Natural killer cell (primary cell): ENCODE measurements at regions not wholly inside any gene's neighbourhood (a gene's known extent, or its start where the extent isn't known, plus 50 kb on each side); places are given as distances from the start of the nearest gene placed in this dataset.

Source experiments
- ATAC-seq, 3 donors: fragments of 150-1000 bp in 2 of 3; fragments of 200-7000 bp in 1 of 3; cut with Tn5 transposase; 1 replicate in 1 of 3; 2 replicates in 2 of 3; pipeline ENCODE4 v1.10.0; 2021; ENCODE audit warnings: mild to moderate bottlenecking in 2 of 3, moderate library complexity in 2 of 3
- DNase-seq, 2 donors: peaks; one replicate each; pipeline versions ENCODE4 v3.0.0 to v3.0.0-alpha.2; 2013 to 2021; ENCODE audit warnings: mixed read lengths in 1 of 2
- H3K27ac ChIP-seq: one replicate; pipeline ENCODE4 v1.5.1; 2013; ENCODE audit warnings: mild to moderate bottlenecking, low read length
- H3K27me3 ChIP-seq: one replicate; pipeline ENCODE4 v1.6.1; 2013; ENCODE audit warnings: low read length; ENCODE audit not compliant: control insufficient read depth, insufficient read depth
- H3K36me3 ChIP-seq: one replicate; pipeline ENCODE4 v1.6.1; 2013; ENCODE audit warnings: low read length; ENCODE audit not compliant: control insufficient read depth, insufficient read depth
- H3K4me1 ChIP-seq: one replicate; pipeline ENCODE4 v1.6.1; 2013; ENCODE audit warnings: low read length; ENCODE audit not compliant: control insufficient read depth, insufficient read depth
- H3K4me3 ChIP-seq: one replicate; pipeline ENCODE4 v1.5.1; 2013; ENCODE audit warnings: low read length
- H3K9me3 ChIP-seq: one replicate; pipeline ENCODE4 v1.6.1; 2013; ENCODE audit warnings: low read length; ENCODE audit not compliant: control insufficient read depth, insufficient read depth
- H3K27ac Mint-ChIP-seq, 2 donors: one replicate each; pipeline ENCODE4 v1.8.0; 2022; ENCODE audit warnings: mild to moderate bottlenecking in 2 of 2, mixed read lengths in 2 of 2, moderate library complexity in 1 of 2
- H3K27me3 Mint-ChIP-seq, 2 donors: one replicate each; pipeline ENCODE4 v1.8.0; 2022; ENCODE audit warnings: low read depth in 2 of 2, mixed read lengths in 2 of 2
- H3K36me3 Mint-ChIP-seq: one replicate; pipeline ENCODE4 v1.8.0; 2022; ENCODE audit warnings: mixed read lengths
- H3K4me1 Mint-ChIP-seq, 2 donors: one replicate each; pipeline ENCODE4 v1.8.0; 2022; ENCODE audit warnings: mixed read lengths in 2 of 2
- H3K4me3 Mint-ChIP-seq: one replicate; pipeline ENCODE4 v1.8.0; 2022; ENCODE audit warnings: mild to moderate bottlenecking, moderate library complexity, mixed read lengths
- H3K9me3 Mint-ChIP-seq, 2 donors: one replicate each; pipeline ENCODE4 v1.8.0; 2022; ENCODE audit warnings: mixed read lengths in 2 of 2
- CTCF ChIP-seq: fragments of 200-600 bp; IDR thresholded peaks from one replicate; pipeline ENCODE4 v1.8.0; 2022; ENCODE audit warnings: antibody characterized with exemption
- WGBS: methylation state at CpG from one replicate; pipeline ENCODE4 v1.1.7; 2013; ENCODE audit warnings: missing lambda C conversion rate; ENCODE audit not compliant: insufficient coverage; 5-methylcytosine and 5-hydroxymethylcytosine counted together
- intact Hi-C: fragments of 100-400 bp; cut with micrococcal nuclease; formaldehyde crosslinking; loops from one replicate; pipeline ENCODE4 v1.14.2; 2022

DNA sequence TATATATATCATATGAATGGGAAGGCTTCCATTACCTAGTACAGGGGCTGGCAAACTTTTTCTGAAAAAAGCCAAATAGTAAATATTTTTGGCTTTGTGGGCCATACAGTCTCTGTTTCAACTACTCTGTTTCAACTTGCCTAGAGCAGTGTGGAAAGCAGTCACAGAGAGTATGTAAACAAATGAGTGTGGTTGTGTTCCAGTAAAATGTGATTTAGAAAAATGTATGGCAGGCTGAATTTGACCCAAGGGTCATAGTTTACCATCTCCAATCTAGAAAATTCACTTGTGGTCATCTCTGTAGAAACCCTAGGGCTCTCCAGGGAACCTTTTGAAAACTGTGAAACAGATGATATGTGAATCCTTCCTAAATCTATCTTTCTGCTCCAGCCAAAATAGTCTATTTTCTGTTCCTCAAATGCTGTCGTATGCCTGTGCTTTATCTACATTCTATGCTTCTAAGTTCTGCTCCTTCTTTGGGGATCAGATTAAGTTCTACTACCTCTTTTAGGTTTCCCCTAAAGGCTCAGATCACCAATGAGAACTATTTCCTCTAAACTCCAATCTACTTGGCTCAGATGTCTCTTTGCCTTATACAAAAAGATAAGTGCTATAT lies 356.2 kb downstream of the METTL15 start:
- Histone ChIP-seq H3K36me3 (no peaks in the 10 kb centered on the region), H3K27ac (no peak overlapping the region), H3K4me1 (no peaks in the 10 kb centered on the region), H3K27me3 (no peaks in the 10 kb centered on the region), H3K9me3 (peaks cover 6% of the 10 kb centered on the region), H3K4me3 (no peak overlapping the region)
- ATAC-seq (no peak), DNase-seq (no peak)
- Mint-ChIP-seq H3K9me3 (peaks cover 14 to 25% of the 10 kb centered on the region in 2 donors), H3K27ac (no peak overlapping the region), H3K36me3 (no peaks in the 10 kb centered on the region), H3K4me1 (no peaks in the 10 kb centered on the region), H3K4me3 (no peak overlapping the region), H3K27me3 (no peaks in the 10 kb centered on the region)
- WGBS: 30% methylated on average over 1 of the region's 1 CpG
- intact Hi-C loops: no loop called here
- no peak for TF ChIP-seq CTCF

GRCh38 chr11:28463826-28464225 lies 355.6 kb downstream of the METTL15 start:
- Mint-ChIP-seq H3K4me1 (no peaks in the 10 kb centered on the region), H3K27me3 (no peaks in the 10 kb centered on the region), H3K36me3 (no peaks in the 10 kb centered on the region), H3K4me3 (no peak overlapping the region), H3K9me3 (peaks cover 16 to 27% of the 10 kb centered on the region in 2 donors), H3K27ac (no peak overlapping the region)
- Histone ChIP-seq H3K4me1 (no peaks in the 10 kb centered on the region), H3K27me3 (no peaks in the 10 kb centered on the region), H3K36me3 (no peaks in the 10 kb centered on the region), H3K27ac (no peak overlapping the region), H3K9me3 (peaks cover 6% of the 10 kb centered on the region), H3K4me3 (no peak overlapping the region)
- no peak for DNase-seq
- ATAC-seq: no peak
- TF ChIP-seq CTCF: no peak
- intact Hi-C loops: no loop called here
- 97% methylated on average over 4 of the region's 4 CpGs for WGBS

GRCh38 chr11:28461846-28462245 lies 353.7 kb downstream of the METTL15 start:
- Histone ChIP-seq H3K36me3 (no peaks in the 10 kb centered on the region), H3K4me1 (no peaks in the 10 kb centered on the region), H3K27me3 (no peaks in the 10 kb centered on the region), H3K27ac (no peak overlapping the region), H3K4me3 (no peak overlapping the region), H3K9me3 (peaks cover 4% of the 10 kb centered on the region)
- ATAC-seq (no peak), DNase-seq (no peak)
- Mint-ChIP-seq H3K27me3 (no peaks in the 10 kb centered on the region), H3K4me3 (no peak overlapping the region), H3K4me1 (no peaks in the 10 kb centered on the region), H3K27ac (no peak overlapping the region), H3K36me3 (no peaks in the 10 kb centered on the region), H3K9me3 (peaks cover 15 to 28% of the 10 kb centered on the region in 2 donors)
- TF ChIP-seq CTCF: no peak
- intact Hi-C loops: no loop called here
- 93% methylated on average over 1 of the region's 2 CpGs for whole genome bisulfite sequencing

- Histone ChIP-seq H3K4me3 (no peak overlapping the region), H3K36me3 (no peaks in the 10 kb centered on the region), H3K27me3 (no peaks in the 10 kb centered on the region), H3K9me3 (peaks cover 1% of the 10 kb centered on the region), H3K4me1 (no peaks in the 10 kb centered on the region), H3K27ac (no peak overlapping the region)
- Mint-ChIP-seq H3K27ac (no peak overlapping the region), H3K4me1 (no peaks in the 10 kb centered on the region), H3K9me3 (peaks cover 15 to 28% of the 10 kb centered on the region in 2 donors), H3K4me3 (no peak overlapping the region), H3K27me3 (no peaks in the 10 kb centered on the region), H3K36me3 (no peaks in the 10 kb centered on the region)
- no peak for DNase-seq
- 29% methylated on average over 1 of the region's 1 CpG for WGBS
- intact Hi-C loops: no loop called here
- TF ChIP-seq CTCF: no peak
- no peak for ATAC-seq
These were observed 353.1 kb downstream of the METTL15 start for GRCh38 chr11:28461338-28461737.
